ENCODE measurements at regions not wholly inside any gene's neighbourhood (a gene's known extent, or its start where the extent isn't known, plus 50 kb on each side); places are given as distances from the start of the nearest gene placed in this dataset.
A peak's percentile ranks its signal among the peaks of the same experiment; 100 is the strongest.

DNA sequence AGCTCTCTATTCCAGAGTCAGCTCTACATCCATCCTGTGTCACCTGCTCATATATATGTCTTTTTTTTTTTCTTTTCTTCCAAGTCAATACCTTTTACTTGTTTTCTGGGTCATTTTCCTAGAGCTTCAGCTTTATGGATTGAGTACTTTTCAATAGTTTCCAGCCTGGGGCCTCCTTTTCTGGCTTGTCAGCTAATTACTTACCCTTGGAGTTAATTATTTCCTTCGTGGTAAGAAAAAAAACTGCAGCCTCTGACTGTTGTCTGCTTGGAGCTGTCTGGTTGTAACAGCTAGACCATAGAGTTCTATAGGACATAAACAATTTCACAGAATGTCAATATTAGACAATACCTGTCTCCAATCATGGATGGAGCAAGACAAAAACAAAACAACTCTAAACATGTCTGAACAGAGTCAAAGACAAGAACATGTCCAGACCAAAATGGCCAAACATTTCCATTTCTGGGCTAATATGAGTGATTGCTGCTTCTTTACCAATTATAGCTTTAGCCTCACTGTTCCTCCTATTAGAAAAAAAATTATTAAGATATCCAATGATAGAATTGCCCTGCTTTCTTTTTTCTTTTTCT is 643.1 kb downstream of the SLC4A3 start:
- DNase-seq: no peak

DNA sequence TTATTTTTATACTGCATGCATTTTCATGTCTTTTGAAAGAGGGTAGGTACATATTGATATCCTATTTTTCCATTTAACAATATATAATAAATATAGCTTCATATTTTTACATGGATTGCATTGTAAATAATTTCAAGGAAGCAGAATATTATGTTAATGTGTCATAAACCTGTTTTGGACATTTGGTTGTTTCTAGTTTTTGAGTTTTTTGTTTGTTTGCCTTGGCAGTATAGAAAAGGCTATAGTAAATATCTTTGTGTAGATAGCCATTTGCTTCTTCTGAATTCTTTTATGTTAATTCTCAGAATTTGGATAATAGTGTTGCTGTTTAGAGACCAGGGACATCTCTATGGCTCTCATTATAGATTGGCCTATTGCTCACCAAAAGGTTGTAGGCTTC is 645.2 kb downstream of the SLC4A3 start:
- Histone ChIP-seq H3K4me1 (ENCODE audit: control insufficient read depth in 5 of 5, insufficient read depth in 5 of 5, low read length in 5 of 5) (peaks cover 0 to 28% (median 0%) of the 10 kb centered on the region in 5 donors), H3K4me3 (no peak overlapping the region), H3K27me3 (ENCODE audit: control insufficient read depth in 3 of 3, insufficient read depth in 3 of 3, low read length in 2 of 3) (no peaks in the 10 kb centered on the region), H3K36me3 (ENCODE audit: control insufficient read depth in 4 of 4, insufficient read depth in 4 of 4, low read length in 4 of 4) (no peaks in the 10 kb centered on the region), H3K9me3 (ENCODE audit: control insufficient read depth in 4 of 4, insufficient read depth in 3 of 4, low read length in 3 of 4) (no peaks in the 10 kb centered on the region), H3K27ac (ENCODE audit: low read depth in 1 of 2, low read length in 1 of 2) (no peak overlapping the region), H3K9ac (ENCODE audit: insufficient read depth in 1 of 2, low read length in 2 of 2) (no peak overlapping the region)
- TF ChIP-seq, protein P1, sequence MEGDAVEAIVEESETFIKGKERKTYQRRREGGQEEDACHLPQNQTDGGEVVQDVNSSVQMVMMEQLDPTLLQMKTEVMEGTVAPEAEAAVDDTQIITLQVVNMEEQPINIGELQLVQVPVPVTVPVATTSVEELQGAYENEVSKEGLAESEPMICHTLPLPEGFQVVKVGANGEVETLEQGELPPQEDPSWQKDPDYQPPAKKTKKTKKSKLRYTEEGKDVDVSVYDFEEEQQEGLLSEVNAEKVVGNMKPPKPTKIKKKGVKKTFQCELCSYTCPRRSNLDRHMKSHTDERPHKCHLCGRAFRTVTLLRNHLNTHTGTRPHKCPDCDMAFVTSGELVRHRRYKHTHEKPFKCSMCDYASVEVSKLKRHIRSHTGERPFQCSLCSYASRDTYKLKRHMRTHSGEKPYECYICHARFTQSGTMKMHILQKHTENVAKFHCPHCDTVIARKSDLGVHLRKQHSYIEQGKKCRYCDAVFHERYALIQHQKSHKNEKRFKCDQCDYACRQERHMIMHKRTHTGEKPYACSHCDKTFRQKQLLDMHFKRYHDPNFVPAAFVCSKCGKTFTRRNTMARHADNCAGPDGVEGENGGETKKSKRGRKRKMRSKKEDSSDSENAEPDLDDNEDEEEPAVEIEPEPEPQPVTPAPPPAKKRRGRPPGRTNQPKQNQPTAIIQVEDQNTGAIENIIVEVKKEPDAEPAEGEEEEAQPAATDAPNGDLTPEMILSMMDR (IDR thresholded peaks at IDR 0.05; ENCODE audit: control extremely low read depth, extremely low read depth): no peak
- no peak for DNase-seq
- ATAC-seq (ENCODE audit: insufficient read depth, low FRiP score): no peak

More for the DNA sequence above, 643.1 kb downstream of the SLC4A3 start:
- ATAC-seq (ENCODE audit: insufficient read depth, low FRiP score): no peak
- Histone ChIP-seq H3K27ac (ENCODE audit: low read depth in 1 of 2, low read length in 1 of 2) (no peak overlapping the region), H3K27me3 (ENCODE audit: control insufficient read depth in 3 of 3, insufficient read depth in 3 of 3, low read length in 2 of 3) (no peaks in the 10 kb centered on the region), H3K36me3 (ENCODE audit: control insufficient read depth in 4 of 4, insufficient read depth in 4 of 4, low read length in 4 of 4) (no peaks in the 10 kb centered on the region), H3K4me1 (ENCODE audit: control insufficient read depth in 5 of 5, insufficient read depth in 5 of 5, low read length in 5 of 5) (peaks cover 0 to 20% (median 0%) of the 10 kb centered on the region in 5 donors), H3K9ac (ENCODE audit: insufficient read depth in 1 of 2, low read length in 2 of 2) (no peak overlapping the region), H3K4me3 (no peak overlapping the region), H3K9me3 (ENCODE audit: control insufficient read depth in 4 of 4, insufficient read depth in 3 of 4, low read length in 3 of 4) (no peaks in the 10 kb centered on the region)
- TF ChIP-seq, protein P1 (IDR thresholded peaks at IDR 0.05; ENCODE audit: control extremely low read depth, extremely low read depth): no peak
- 31 to 33% methylated on average over 1 of the region's 1 CpG for WGBS, 2 donors

DNA sequence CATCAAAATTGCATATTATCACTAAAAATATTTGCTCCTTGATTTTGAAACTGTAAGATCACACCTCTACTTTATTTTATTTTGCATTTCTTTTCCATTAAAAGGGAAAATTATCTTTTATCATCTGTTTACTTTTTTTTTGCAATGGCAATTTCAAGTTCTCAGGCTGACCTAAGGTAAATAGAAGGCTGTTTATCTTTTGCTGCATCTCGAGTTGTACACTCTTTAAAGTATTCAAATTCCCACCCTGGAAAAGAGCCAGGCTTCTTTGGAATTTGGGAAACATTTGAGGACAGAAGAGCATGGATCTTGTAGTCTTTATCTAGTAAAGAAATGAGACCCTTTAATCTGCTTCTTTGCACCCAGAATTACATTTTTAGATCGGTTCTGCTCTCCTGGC is 645.7 kb downstream of the SLC4A3 start:
- DNase-seq (peak in 2 of 3 donors; percentile 6 to 27), ATAC-seq (ENCODE audit: insufficient read depth, low FRiP score) (no peak)
- Histone ChIP-seq H3K27me3 (ENCODE audit: control insufficient read depth in 3 of 3, insufficient read depth in 3 of 3, low read length in 2 of 3) (no peaks in the 10 kb centered on the region), H3K9ac (ENCODE audit: insufficient read depth in 1 of 2, low read length in 2 of 2) (no peak overlapping the region), H3K9me3 (ENCODE audit: control insufficient read depth in 4 of 4, insufficient read depth in 3 of 4, low read length in 3 of 4) (no peaks in the 10 kb centered on the region), H3K27ac (ENCODE audit: low read depth in 1 of 2, low read length in 1 of 2) (no peak overlapping the region), H3K4me1 (ENCODE audit: control insufficient read depth in 5 of 5, insufficient read depth in 5 of 5, low read length in 5 of 5) (peaks cover 0 to 30% (median 0%) of the 10 kb centered on the region in 5 donors), H3K4me3 (no peak overlapping the region), H3K36me3 (ENCODE audit: control insufficient read depth in 4 of 4, insufficient read depth in 4 of 4, low read length in 4 of 4) (no peaks in the 10 kb centered on the region)
- TF ChIP-seq, protein P1 (IDR thresholded peaks at IDR 0.05; ENCODE audit: control extremely low read depth, extremely low read depth): no peak
- 50 to 61% methylated on average over 2 of the region's 2 CpGs for WGBS, 2 donors

DNA sequence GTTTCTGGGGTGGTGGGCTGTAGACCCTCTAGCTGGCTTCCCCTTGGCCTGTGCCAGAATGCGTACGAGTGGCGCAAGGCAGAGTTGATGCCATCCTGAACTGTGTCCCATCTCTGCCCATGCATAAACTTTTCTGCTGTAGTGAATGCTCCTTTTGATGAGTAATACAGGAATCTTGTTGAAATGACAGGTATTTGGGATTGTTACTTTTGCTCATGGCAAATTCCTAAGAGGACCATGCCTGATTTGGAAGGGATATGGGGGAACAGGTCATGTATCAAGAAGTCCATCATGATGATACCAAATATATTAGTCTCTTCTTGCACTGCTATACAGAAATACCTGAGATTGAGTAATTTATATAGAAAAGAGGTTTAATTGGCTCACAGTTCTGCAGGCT is 648.0 kb downstream of the SLC4A3 start:
- H3K27ac ChIP-seq (ENCODE audit: low read depth in 1 of 2, low read length in 1 of 2): no peak overlapping the region
- H3K4me1 ChIP-seq (ENCODE audit: control insufficient read depth in 5 of 5, insufficient read depth in 5 of 5, low read length in 5 of 5): peaks cover 0 to 28% (median 0%) of the 10 kb centered on the region in 5 donors
- H3K27me3 ChIP-seq (ENCODE audit: control insufficient read depth in 3 of 3, insufficient read depth in 3 of 3, low read length in 2 of 3): no peaks in the 10 kb centered on the region
- no peak for ATAC-seq (ENCODE audit: insufficient read depth, low FRiP score)
- H3K4me3 ChIP-seq: no peak overlapping the region
- H3K9me3 ChIP-seq (ENCODE audit: control insufficient read depth in 4 of 4, insufficient read depth in 3 of 4, low read length in 3 of 4): no peaks in the 10 kb centered on the region
- no peak overlapping the region for H3K9ac ChIP-seq (ENCODE audit: insufficient read depth in 1 of 2, low read length in 2 of 2)
- H3K36me3 ChIP-seq (ENCODE audit: control insufficient read depth in 4 of 4, insufficient read depth in 4 of 4, low read length in 4 of 4): no peaks in the 10 kb centered on the region
- TF ChIP-seq, protein P1 (IDR thresholded peaks at IDR 0.05; ENCODE audit: control extremely low read depth, extremely low read depth): no peak
- no peak for DNase-seq
- 96 to 99% methylated on average over 3 of the region's 3 CpGs for WGBS, 2 donors

Measured in lung (tissue), 11 donors.